GM12801 (cell line): ENCODE measurements at regions not wholly inside any gene's neighbourhood (a gene's known extent, or its start where the extent isn't known, plus 50 kb on each side); places are given as distances from the start of the nearest gene placed in this dataset.

Experiments used
- TF ChIP-seq, protein P1 (sequence below): IDR thresholded peaks from one replicate; pipeline ENCODE4 v1.5.1; 2011; ENCODE audit warnings: control low read depth; ENCODE audit not compliant: insufficient read length; ENCODE audit errors: extremely low read depth

DNA sequence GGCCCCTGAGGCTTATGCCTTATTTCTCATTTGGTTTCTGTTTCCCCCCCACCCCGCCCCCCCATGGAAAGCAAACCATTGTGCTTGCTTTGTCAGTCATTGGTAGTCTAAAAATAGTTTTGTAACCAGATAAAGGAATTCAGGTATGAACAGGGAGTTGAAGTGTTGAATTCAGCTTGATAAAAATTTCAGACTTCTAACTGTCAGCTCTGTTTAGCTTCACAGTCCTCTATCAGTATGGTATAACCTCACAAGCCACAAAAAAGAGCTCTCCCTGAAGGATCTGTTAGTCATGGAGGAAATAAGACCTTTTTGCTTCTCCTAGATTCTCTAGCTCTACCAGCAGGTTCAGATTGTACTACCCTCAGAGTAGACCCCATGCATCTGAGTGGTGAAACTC is 378.1 kb downstream of the TMEM38B start:
- TF ChIP-seq, protein P1, sequence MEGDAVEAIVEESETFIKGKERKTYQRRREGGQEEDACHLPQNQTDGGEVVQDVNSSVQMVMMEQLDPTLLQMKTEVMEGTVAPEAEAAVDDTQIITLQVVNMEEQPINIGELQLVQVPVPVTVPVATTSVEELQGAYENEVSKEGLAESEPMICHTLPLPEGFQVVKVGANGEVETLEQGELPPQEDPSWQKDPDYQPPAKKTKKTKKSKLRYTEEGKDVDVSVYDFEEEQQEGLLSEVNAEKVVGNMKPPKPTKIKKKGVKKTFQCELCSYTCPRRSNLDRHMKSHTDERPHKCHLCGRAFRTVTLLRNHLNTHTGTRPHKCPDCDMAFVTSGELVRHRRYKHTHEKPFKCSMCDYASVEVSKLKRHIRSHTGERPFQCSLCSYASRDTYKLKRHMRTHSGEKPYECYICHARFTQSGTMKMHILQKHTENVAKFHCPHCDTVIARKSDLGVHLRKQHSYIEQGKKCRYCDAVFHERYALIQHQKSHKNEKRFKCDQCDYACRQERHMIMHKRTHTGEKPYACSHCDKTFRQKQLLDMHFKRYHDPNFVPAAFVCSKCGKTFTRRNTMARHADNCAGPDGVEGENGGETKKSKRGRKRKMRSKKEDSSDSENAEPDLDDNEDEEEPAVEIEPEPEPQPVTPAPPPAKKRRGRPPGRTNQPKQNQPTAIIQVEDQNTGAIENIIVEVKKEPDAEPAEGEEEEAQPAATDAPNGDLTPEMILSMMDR: no peak

DNA sequence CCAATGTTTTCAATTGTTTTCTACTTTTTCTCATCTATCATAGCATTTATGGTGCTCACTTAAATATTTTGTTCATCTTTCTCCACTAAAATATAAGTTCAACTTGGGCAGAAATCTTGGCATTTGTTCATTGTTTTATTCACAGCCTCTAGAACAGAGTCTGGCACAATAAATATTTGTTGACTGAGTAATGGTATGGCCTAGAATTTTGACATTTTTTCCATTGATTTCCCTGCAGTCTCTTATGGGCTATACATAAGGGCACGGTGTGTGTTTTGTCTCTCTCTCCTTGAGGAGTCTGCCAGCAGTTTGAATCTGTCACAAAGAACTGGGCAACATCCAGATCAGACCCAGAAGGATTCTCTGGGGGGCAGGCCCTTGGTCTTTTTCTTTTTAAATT is 379.7 kb downstream of the TMEM38B start:
- TF ChIP-seq, protein P1: no peak

- TF ChIP-seq, protein P1: no peak
Observed at GRCh38 chr9:106075236-106075959, 381.1 kb downstream of the TMEM38B start.

- TF ChIP-seq, protein P1: no peak
Observed at GRCh38 chr9:106075960-106076327, 381.6 kb downstream of the TMEM38B start.

GRCh38 chr9:106076711-106077110 is 382.4 kb downstream of the TMEM38B start:
- TF ChIP-seq, protein P1: no peak

DNA sequence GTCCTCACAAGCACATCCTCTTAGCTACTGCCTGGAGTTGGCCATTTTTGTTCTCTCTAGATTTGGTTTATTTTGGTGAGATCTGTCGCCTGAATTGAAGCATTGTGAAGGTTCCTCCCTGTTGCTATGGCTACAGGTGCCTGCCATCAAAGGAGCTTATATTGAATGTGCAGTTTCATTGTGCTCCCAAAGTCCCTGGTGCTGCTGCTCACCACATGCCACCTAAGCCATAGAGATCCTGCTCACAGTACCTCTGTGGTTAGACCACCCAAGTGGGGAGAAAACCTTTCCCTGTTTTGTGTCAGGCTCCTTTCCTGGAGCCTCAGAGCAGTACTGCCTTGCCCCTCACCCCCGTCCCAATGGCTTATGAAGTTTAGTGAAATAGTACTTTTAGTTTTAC is 383.4 kb downstream of the TMEM38B start:
- TF ChIP-seq, protein P1: no peak

- TF ChIP-seq, protein P1: no peak
Observed at GRCh38 chr9:106082621-106083020, 388.3 kb downstream of the TMEM38B start.
